SK-N-MC (cell line): ENCODE measurements at regions not wholly inside any gene's neighbourhood (a gene's known extent, or its start where the extent isn't known, plus 50 kb on each side); places are given as distances from the start of the nearest gene placed in this dataset.
"Not testable (repeated sequence)": the region's sequence is repeated elsewhere in the genome, so short reads cannot be mapped to it uniquely, and the experiment has no call there.

Experiments
- DNase-seq: peaks from one replicate; pipeline ENCODE4 v3.0.0-alpha.2; 2011; ENCODE audit warnings: low read depth, low spot score
- H3K27ac ChIP-seq: fragments of 200-600 bp; sonication (generic); 2 replicates; pipeline ENCODE4 v1.5.1; 2016; ENCODE audit warnings: mixed run types
- H3K36me3 ChIP-seq: fragments of 200-600 bp; sonication (generic); 2 replicates; pipeline ENCODE4 v1.6.1; 2017; ENCODE audit warnings: antibody characterized with exemption, low read length, mixed read lengths; ENCODE audit not compliant: insufficient read depth
- H3K4me3 ChIP-seq: fragments of 200-600 bp; sonication (generic); 2 replicates; pipeline ENCODE4 v1.5.1; 2016
- H3K9ac ChIP-seq: fragments of 200-600 bp; sonication (generic); 2 replicates; pipeline ENCODE4 v1.8.0; 2017; ENCODE audit warnings: mixed run types, mixed read lengths; ENCODE audit not compliant: insufficient read length
- H3K9me3 ChIP-seq: fragments of 200-600 bp; sonication (generic); 2 replicates; pipeline ENCODE4 v1.6.1; 2017; ENCODE audit warnings: low read depth, mild to moderate bottlenecking, antibody characterized with exemption, low read length, moderate library complexity, mixed read lengths
- EZH2 ChIP-seq: fragments of 200-600 bp; sonication (generic); IDR thresholded peaks from one replicate; pipeline ENCODE4 v1.6.1; 2017; ENCODE audit warnings: antibody characterized with exemption
- FOXP2 ChIP-seq: optimal IDR thresholded peaks from 2 replicates; pipeline ENCODE3; 2011; ENCODE audit warnings: mild to moderate bottlenecking, moderate library complexity; ENCODE audit not compliant: insufficient read depth; ENCODE audit errors: extremely low read length, control extremely low read depth
- POLR2AphosphoS5 ChIP-seq: IDR thresholded peaks from 2 replicates; pipeline ENCODE4 v1.6.1; 2012; ENCODE audit warnings: mild to moderate bottlenecking, low read depth, low read length, borderline replicate concordance

DNA sequence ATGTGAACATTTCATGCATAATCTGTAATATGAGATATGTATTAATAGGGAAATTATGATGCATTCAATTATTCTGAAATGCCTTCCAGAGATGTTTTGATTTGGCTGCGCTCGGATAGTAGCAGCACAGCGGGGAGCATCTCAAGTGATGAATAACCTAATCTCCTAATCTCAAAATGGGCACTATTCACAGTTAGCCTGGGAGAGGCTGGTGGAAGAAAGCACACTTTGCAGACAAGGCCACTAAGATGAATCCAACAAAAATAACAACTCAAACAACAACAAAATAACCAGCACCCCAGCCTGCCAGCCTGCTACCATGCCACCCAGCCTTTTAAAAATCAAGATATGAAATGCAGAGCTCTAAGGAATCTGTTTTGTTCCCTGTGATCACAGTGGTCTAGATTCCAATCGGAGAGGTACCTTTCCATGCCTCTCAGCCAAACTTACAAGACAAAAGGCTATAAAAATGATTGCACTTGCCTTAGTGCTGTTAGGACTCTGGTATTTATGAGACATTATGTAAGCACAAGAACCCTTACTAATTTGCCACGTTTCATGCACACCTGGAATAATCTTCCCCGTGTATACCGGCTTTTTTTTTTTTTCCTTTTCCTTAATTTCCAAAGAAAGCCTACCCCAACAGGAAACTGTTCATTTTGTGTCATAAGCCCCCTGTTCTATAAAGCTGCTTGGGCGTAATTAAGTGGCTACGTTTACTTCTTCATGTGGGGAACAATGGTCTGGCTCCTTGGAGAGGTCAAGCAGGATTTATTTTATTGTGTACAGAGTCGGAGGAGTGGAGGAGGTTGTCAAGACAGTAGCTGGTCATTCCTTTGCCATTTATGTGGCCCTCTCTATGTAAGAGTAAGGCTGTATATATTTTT lies 526.9 kb upstream of the FANCL start:
- no peaks in the 10 kb centered on the region for H3K9me3 ChIP-seq
- no peak overlapping the region for H3K27ac ChIP-seq
- peak overlapping the region; percentile 26; the same call in 1 of the 2 replicates for H3K4me3 ChIP-seq
- DNase-seq = no peak
- H3K36me3 ChIP-seq = no peaks in the 10 kb centered on the region
- TF ChIP-seq FOXP2 (no peak), EZH2 (no peak), POLR2AphosphoS5 (no peak)
- no peak overlapping the region for H3K9ac ChIP-seq

GRCh38 chr2:58764338-58765104 lies 523.4 kb upstream of the FANCL start:
- H3K9me3 ChIP-seq = no peaks in the 10 kb centered on the region
- DNase-seq = no peak

GRCh38 chr2:58762176-58762781 lies 521.2 kb upstream of the FANCL start:
- peak; percentile 44 for DNase-seq

More at GRCh38 chr2:58764338-58765104, 523.4 kb upstream of the FANCL start:
- H3K27ac ChIP-seq = no peak overlapping the region
- TF ChIP-seq EZH2 (no peak), POLR2AphosphoS5 (no peak), FOXP2 (no peak)
- H3K4me3 ChIP-seq = no peak overlapping the region
- H3K36me3 ChIP-seq = no peaks in the 10 kb centered on the region
- H3K9ac ChIP-seq = no peak overlapping the region

GRCh38 chr2:58757971-58758370 lies 516.8 kb upstream of the FANCL start:
- H3K9ac ChIP-seq = no peak overlapping the region
- DNase-seq = no peak
- H3K36me3 ChIP-seq = no peaks in the 10 kb centered on the region
- H3K9me3 ChIP-seq = no peaks in the 10 kb centered on the region
- TF ChIP-seq FOXP2 (no peak), POLR2AphosphoS5 (no peak)
- no peak overlapping the region for H3K4me3 ChIP-seq
- H3K27ac ChIP-seq = no peak overlapping the region

More at GRCh38 chr2:58762176-58762781, 521.2 kb upstream of the FANCL start:
- TF ChIP-seq POLR2AphosphoS5 = no peak
- TF ChIP-seq EZH2 = no peak
- TF ChIP-seq FOXP2 = no peak
- H3K9ac ChIP-seq = no peak overlapping the region
- H3K27ac ChIP-seq = no peak overlapping the region
- H3K36me3 ChIP-seq = no peaks in the 10 kb centered on the region
- no peaks in the 10 kb centered on the region for H3K9me3 ChIP-seq
- no peak overlapping the region for H3K4me3 ChIP-seq

DNA sequence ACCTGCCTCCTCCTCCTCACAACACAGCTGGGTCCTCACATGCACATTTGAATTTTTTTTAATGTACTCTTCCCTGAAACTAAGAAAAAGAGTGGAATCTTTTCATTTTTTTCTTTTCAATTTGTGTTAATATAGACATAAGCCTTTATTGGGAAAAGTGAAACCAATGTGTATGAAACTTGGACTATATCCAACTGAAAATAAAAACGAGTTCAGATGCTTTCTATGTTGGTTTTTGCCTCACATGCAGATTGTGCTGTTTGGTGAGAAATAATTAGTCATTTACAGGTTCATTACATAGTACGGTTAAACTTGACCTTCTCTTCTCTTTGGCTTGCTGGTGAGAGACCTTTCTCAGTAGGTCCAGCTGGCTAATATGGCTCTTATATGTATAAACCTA lies 515.2 kb upstream of the FANCL start:
- Histone ChIP-seq H3K9ac (no peak overlapping the region), H3K36me3 (no peaks in the 10 kb centered on the region), H3K4me3 (no peak overlapping the region), H3K27ac (no peak overlapping the region), H3K9me3 (no peaks in the 10 kb centered on the region)
- no peak for TF ChIP-seq FOXP2
- TF ChIP-seq POLR2AphosphoS5 = no peak
- no peak for TF ChIP-seq EZH2
- DNase-seq = no peak

DNA sequence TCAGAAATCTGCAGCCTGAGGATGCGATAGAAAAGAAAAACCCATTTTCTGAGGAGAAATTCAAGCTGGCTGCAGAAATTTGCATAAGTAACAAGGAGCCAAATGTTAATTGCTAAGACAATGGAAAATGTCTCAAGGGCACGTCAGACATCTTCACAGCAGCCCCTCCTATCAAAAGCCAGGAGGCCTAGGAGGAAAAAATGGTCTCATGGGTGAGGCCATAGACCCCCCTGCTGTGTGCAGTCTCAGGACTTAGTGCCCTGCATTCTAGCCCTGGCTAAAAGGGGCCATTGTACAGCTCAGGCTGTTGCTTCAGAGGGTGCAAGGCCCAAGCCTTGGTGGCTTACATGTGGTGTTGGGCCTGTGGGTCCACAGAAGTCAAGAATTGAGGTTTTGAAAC lies 511.4 kb upstream of the FANCL start:
- H3K36me3 ChIP-seq, H3K9ac ChIP-seq, H3K27ac ChIP-seq, H3K4me3 ChIP-seq, DNase-seq, H3K9me3 ChIP-seq: not testable (repeated sequence)

GRCh38 chr2:58751676-58752075 lies 510.6 kb upstream of the FANCL start:
- H3K9ac ChIP-seq, H3K4me3 ChIP-seq, DNase-seq, H3K9me3 ChIP-seq, H3K27ac ChIP-seq, H3K36me3 ChIP-seq: not testable (repeated sequence)

DNA sequence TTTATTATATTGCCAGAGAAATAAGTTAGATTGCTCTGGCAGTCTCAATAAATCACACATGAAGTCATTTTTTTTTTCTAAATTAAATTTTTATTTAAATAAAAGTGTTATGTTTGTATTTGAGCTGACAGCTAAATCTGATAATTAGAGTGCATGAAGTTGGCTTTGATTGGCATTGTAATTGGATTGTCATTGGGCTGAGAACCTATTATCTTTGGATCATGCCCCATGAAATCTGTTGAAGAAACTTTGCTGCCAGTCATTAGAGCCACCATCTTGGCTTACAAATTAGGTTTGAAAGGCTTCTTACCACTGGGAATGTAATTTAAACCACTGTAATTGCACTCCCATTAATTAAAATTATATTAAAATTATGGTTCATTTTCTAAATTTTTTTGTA lies 507.9 kb upstream of the FANCL start:
- TF ChIP-seq EZH2 (no peak), FOXP2 (no peak), POLR2AphosphoS5 (no peak)
- H3K36me3 ChIP-seq = no peaks in the 10 kb centered on the region
- no peak overlapping the region for H3K9ac ChIP-seq
- no peak for DNase-seq
- H3K4me3 ChIP-seq = no peak overlapping the region
- H3K9me3 ChIP-seq = no peaks in the 10 kb centered on the region
- no peak overlapping the region for H3K27ac ChIP-seq

DNA sequence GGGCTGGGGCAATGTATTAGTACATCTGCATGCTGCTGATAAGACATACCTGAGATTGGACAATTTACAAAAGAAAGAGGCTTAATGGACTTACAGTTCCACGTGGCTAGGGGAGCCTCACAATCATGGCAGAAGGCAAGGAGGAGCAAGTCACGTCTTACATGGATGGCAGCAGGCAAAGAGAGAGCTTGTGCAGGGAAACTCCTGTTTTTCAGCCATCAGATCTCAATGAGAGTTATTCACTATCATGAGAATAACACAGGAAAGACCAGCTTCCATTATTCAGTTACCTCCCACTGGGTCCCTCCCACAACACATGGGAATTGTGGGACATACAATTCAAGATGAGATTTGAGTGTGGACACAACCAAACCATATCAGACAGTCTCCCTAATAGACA lies 504.2 kb upstream of the FANCL start:
- not testable (repeated sequence) for H3K9me3 ChIP-seq, H3K4me3 ChIP-seq, H3K27ac ChIP-seq, DNase-seq, H3K36me3 ChIP-seq, H3K9ac ChIP-seq
